BLaER1 treated with 17β-estradiol and CSF1 and Interleukin-3, amounts not matched to agents 10 nM and 100 nM (cell line): ENCODE measurements at regions not wholly inside any gene's neighbourhood (a gene's known extent, or its start where the extent isn't known, plus 50 kb on each side); places are given as distances from the start of the nearest gene placed in this dataset.

Experiments used
- H3K27ac ChIP-seq, 11 experiments: shearing (Covaris generic); formaldehyde crosslinking; 2 replicates each; pipeline ENCODE4 v1.8.1; 2022
- H3K27me3 ChIP-seq, 11 experiments: shearing (Covaris generic); formaldehyde crosslinking; 2 replicates each; pipeline ENCODE4 v1.8.1; 2022
- H3K36me3 ChIP-seq, 11 experiments: shearing (Covaris generic); formaldehyde crosslinking; 2 replicates each; pipeline ENCODE4 v1.8.1; 2022
- H3K4me1 ChIP-seq, 10 experiments: shearing (Covaris generic); formaldehyde crosslinking; 2 replicates each; pipeline ENCODE4 v1.8.1; 2022
- H3K4me2 ChIP-seq, 11 experiments: shearing (Covaris generic); formaldehyde crosslinking; 2 replicates each; pipeline ENCODE4 v1.8.1; 2022
- H3K4me3 ChIP-seq, 10 experiments: shearing (Covaris generic); formaldehyde crosslinking; 2 replicates each; pipeline ENCODE4 v1.8.1; 2022
- H3K9ac ChIP-seq, 11 experiments: shearing (Covaris generic); formaldehyde crosslinking; 2 replicates each; pipeline ENCODE4 v1.8.1; 2022
- H3K9me3 ChIP-seq, 11 experiments: shearing (Covaris generic); formaldehyde crosslinking; replicated peaks in 1 of 11; 2 replicates each; pipeline ENCODE4 v1.8.1; 2022
- H4K20me1 ChIP-seq, 11 experiments: shearing (Covaris generic); formaldehyde crosslinking; 2 replicates each; pipeline ENCODE4 v1.8.1; 2022
- Cebpa-rat ChIP-seq, 11 experiments: shearing (Covaris generic); IDR thresholded peaks; 2 replicates each; pipeline ENCODE4 v1.8.1; 2022

DNA sequence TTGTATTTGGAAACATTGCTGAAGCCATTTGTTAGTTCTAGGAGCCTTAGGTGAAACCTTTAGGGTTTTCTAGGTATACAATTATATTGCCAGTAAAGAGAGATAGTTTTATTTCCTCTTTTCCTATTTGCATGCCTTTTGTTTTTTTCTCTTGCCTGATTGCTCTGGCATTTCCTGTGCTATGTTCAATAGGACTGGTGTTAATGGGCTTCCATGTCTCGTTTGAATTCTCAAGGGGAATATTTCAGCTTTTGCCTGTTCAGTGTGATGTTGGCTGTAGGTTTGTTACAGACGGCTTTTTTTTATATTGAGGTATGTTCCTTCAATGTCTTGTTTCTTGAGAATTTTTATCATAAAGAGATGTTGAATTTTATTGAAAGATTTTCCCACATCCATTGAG lies 1054.9 kb upstream of the NXPH2 start:
- peak overlapping the region in 3 of 11 experiments; percentile 5 to 32 (median 12); a peak in 2 of 22 replicates for H3K4me2 ChIP-seq
- H3K27ac ChIP-seq: no peak overlapping the region
- H3K9me3 ChIP-seq: no peaks in the 10 kb centered on the region
- H3K27me3 ChIP-seq: no peaks in the 10 kb centered on the region
- peaks cover 0 to 14% (median 5%) of the 10 kb centered on the region in 10 experiments; a peak in 8 of 20 replicates for H3K4me1 ChIP-seq
- H3K4me3 ChIP-seq: no peak overlapping the region
- H4K20me1 ChIP-seq: no peaks in the 10 kb centered on the region
- no peaks in the 10 kb centered on the region for H3K36me3 ChIP-seq
- no peak for TF ChIP-seq Cebpa-rat (IDR thresholded peaks at IDR 0.05)
- H3K9ac ChIP-seq: no peak overlapping the region

DNA sequence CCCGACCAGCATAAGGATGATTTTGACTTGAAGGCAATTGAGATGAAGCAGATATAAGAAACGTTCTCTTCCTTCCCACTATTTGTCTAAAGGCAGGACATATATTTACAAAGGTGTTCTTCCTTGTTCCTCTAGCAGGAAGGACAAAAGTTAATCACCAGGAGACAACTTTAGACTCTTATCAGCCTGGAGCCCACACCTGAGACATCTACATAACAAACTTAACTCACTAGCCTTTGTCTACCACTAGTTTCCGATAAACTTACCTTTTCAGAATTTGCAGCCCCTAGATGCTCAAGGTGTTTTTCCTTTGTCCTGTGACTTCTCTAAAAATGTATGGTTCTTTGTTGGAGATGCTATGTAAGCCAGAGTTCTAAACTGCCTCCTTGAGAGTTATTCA lies 1047.8 kb upstream of the NXPH2 start:
- Histone ChIP-seq H3K4me1 (no peaks in the 10 kb centered on the region), H3K9ac (no peak overlapping the region), H3K4me2 (no peak overlapping the region)

DNA sequence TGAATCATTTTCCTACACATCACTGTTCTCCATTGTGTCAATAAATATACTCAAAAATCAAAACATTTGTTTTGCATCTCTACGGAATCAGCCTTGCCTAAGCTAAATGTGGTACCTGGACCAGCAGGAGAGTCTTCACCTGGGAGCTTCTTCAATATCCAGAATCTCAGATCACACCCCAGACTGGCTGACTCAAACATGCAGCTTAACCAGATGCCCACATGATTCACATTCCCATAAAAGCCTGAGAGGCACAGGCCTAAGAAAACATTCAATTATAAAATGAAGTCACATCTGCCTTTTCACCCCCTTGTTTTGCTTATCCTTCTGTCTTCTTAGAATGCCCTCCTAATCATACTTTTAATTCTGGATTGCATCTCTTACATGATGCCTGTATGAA lies 1045.5 kb upstream of the NXPH2 start:
- Histone ChIP-seq H4K20me1 (no peaks in the 10 kb centered on the region), H3K4me2 (no peak overlapping the region), H3K36me3 (no peaks in the 10 kb centered on the region), H3K4me3 (no peak overlapping the region), H3K27ac (no peak overlapping the region), H3K9ac (no peak overlapping the region), H3K4me1 (no peaks in the 10 kb centered on the region), H3K27me3 (no peaks in the 10 kb centered on the region), H3K9me3 (no peaks in the 10 kb centered on the region)
- TF ChIP-seq Cebpa-rat (IDR thresholded peaks at IDR 0.05): no peak

More for the DNA sequence above, 1047.8 kb upstream of the NXPH2 start:
- no peaks in the 10 kb centered on the region for H3K9me3 ChIP-seq
- no peaks in the 10 kb centered on the region for H3K36me3 ChIP-seq
- no peak overlapping the region for H3K4me3 ChIP-seq
- no peak for TF ChIP-seq Cebpa-rat (IDR thresholded peaks at IDR 0.05)
- no peak overlapping the region for H3K27ac ChIP-seq
- no peaks in the 10 kb centered on the region for H3K27me3 ChIP-seq
- no peaks in the 10 kb centered on the region for H4K20me1 ChIP-seq

DNA sequence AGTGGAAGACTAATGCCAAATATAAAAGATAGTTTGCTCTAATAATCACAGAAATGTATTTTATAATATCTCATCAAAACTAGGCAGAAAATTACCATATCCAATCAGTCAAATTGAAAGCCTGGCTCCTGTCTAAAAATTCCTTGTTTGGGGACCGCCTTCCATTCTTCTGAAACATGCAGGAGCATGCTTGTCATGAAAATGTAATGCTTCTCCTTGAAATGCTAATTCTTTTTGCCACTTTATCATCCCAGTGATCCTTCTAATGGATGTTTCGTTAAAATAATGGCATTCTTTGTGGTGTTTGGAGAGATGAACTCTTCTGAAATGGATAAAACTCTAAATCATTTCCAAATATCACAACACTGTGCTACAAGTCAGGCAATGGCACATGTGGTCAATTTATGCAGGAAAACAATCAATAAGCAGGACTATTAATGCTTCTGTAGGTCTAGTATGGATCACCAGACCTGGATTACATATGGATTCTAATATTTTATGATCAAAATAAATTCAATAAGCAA lies 1039.1 kb upstream of the NXPH2 start:
- Histone ChIP-seq H3K4me2 (no peak overlapping the region), H3K36me3 (no peaks in the 10 kb centered on the region), H3K9ac (no peak overlapping the region), H3K27me3 (no peaks in the 10 kb centered on the region), H4K20me1 (no peaks in the 10 kb centered on the region), H3K9me3 (no peaks in the 10 kb centered on the region), H3K4me3 (no peak overlapping the region), H3K4me1 (no peaks in the 10 kb centered on the region), H3K27ac (no peak overlapping the region)
- no peak for TF ChIP-seq Cebpa-rat (IDR thresholded peaks at IDR 0.05)

DNA sequence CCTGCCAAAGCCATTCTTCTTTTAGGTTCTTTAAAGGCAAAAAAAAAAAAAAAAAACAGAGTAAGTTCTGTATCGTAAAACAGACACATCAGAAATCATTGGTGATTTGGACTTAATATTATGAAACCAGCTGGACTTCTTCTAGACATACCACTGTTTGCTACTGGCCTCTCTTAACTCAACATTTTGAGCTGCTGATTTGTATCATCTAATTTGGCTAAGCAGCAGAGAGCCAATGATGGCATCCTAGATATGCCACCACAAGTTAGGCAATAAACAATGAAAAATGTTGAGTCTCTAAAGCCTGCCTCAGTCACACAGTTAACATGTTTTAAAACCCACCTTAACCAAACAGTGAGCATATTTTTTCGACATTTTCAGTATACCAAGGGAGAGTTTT lies 1034.3 kb upstream of the NXPH2 start:
- Histone ChIP-seq H3K27ac (no peak overlapping the region), H4K20me1 (no peaks in the 10 kb centered on the region), H3K9ac (no peak overlapping the region), H3K9me3 (no peaks in the 10 kb centered on the region), H3K4me3 (no peak overlapping the region), H3K36me3 (no peaks in the 10 kb centered on the region), H3K27me3 (no peaks in the 10 kb centered on the region), H3K4me1 (no peaks in the 10 kb centered on the region), H3K4me2 (no peak overlapping the region)
- no peak for TF ChIP-seq Cebpa-rat (IDR thresholded peaks at IDR 0.05)

DNA sequence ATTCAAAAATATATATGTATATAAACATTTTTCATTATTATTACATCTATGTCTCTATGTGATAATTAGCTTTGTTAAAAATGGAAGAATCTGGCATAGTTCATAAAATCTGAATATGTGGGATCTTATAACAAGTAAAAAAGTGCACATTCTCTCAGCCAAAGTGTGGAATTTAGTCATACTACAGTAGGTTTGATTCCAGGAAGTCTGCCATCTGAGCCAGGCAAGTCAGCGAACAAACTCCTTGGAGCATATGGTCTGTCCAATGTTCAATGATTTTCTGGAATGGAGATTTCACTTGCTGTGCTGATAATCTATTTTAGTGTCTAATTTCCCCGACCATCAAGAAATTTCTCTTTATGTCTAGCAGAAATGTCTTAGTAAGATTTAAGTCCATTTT lies 1033.2 kb upstream of the NXPH2 start:
- Histone ChIP-seq H3K9me3 (no peaks in the 10 kb centered on the region), H3K27me3 (no peaks in the 10 kb centered on the region), H3K4me1 (no peaks in the 10 kb centered on the region), H3K36me3 (no peaks in the 10 kb centered on the region), H3K27ac (no peak overlapping the region), H3K4me3 (no peak overlapping the region), H3K4me2 (no peak overlapping the region), H4K20me1 (no peaks in the 10 kb centered on the region), H3K9ac (no peak overlapping the region)
- TF ChIP-seq Cebpa-rat (IDR thresholded peaks at IDR 0.05): no peak

DNA sequence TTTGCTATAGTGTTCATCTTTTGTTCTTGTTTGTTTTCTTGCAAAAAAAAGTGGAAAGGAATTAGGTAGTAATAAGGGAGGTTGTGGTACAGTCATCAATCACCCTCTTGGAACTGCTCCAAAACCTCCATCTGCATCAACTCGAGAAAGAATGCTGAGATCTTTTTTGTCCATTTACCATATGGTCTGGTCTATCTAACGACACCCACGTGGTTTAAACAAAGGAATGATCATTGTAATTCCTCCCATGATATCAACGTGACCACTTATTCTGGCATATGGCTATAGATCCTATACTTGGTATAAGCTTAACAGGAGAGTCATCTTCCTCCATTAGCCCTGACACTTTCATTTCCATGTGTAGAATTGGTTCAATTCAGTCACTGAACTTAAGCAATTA lies 1025.3 kb upstream of the NXPH2 start:
- Histone ChIP-seq H3K4me1 (peaks cover 0 to 9% (median 0%) of the 10 kb centered on the region in 10 experiments; a peak in 4 of 20 replicates), H3K4me2 (no peak overlapping the region), H4K20me1 (no peaks in the 10 kb centered on the region), H3K36me3 (no peaks in the 10 kb centered on the region), H3K9ac (no peak overlapping the region), H3K4me3 (no peak overlapping the region), H3K27ac (no peak overlapping the region), H3K9me3 (no peaks in the 10 kb centered on the region), H3K27me3 (no peaks in the 10 kb centered on the region)
- no peak for TF ChIP-seq Cebpa-rat (IDR thresholded peaks at IDR 0.05)

DNA sequence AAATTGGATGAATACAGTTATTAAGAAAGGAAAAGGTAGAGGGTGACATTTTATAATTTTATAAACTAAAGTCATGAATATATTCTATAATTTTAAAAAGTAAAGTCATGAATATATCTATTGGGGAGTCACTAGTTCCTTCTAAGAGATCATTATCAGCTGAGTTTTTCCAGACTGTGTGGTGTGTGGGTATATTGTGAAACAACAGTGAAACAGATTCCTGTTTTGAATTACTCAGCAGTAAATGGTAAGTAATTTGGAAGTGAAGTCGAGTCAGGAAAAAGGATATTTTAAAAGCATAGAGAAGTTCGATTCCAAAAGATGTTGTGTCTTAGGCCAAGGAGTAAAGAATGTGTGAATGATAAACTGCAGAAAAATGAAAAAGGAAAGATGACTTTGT lies 1018.2 kb upstream of the NXPH2 start:
- Histone ChIP-seq H3K4me3 (no peak overlapping the region), H3K4me1 (peaks cover 0 to 29% (median 0%) of the 10 kb centered on the region in 10 experiments; a peak in 9 of 20 replicates), H3K27ac (peak overlapping the region in 3 of 11 experiments; percentile 5 to 34 (median 25); a peak in 1 of 22 replicates), H3K4me2 (peak overlapping the region in 4 of 11 experiments; percentile 17 to 61 (median 42); a peak in 6 of 22 replicates), H3K9ac (no peak overlapping the region), H3K9me3 (no peaks in the 10 kb centered on the region), H3K27me3 (no peaks in the 10 kb centered on the region), H3K36me3 (no peaks in the 10 kb centered on the region), H4K20me1 (no peaks in the 10 kb centered on the region)
- no peak for TF ChIP-seq Cebpa-rat (IDR thresholded peaks at IDR 0.05)

DNA sequence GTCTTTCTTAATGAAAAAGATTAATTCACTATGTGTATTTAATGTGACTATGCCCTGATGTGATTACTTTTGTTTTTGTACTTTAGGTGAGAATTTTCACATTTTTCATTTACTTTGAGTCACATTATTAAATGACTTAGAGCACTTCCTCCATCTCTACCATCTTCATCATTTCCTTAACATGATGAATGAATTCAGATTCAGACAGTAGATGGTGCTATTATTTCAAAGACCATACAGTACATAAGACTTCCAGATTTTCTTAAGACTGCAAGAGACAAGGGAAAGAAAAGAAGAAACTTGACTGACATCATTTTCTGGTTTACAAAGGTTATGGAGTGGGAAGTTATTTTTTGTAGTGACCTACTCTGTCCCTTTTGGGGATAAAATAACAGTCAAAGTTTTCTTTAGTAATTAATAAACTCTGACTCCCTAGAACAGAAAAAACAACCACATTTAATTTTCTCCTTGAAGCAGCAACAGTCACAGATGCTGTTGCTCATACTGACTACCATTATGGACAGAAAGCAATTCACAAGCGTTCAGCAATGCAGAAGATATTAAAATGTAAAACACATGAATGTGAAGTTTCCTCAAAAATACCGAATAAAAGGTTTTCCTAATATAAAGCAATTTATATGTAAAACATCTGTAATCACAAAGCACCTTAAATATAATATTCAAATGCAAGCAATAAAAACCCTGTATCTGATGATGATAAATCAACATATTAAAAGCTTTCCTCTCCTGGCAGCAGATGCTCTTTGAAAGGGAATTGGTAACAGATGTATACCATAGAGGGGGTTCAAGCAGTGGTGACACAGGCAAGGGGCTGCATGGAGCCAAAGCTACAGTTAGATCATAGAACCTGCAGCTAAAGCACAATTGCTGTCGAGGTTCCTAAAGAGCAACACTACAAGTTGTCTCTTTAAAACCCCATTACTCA lies 1010.9 kb upstream of the NXPH2 start:
- Histone ChIP-seq H4K20me1 (no peaks in the 10 kb centered on the region), H3K27me3 (no peaks in the 10 kb centered on the region), H3K4me3 (no peak overlapping the region), H3K36me3 (no peaks in the 10 kb centered on the region), H3K4me2 (no peak overlapping the region), H3K9ac (no peak overlapping the region), H3K9me3 (no peaks in the 10 kb centered on the region), H3K4me1 (no peaks in the 10 kb centered on the region; a peak in 1 of 20 replicates), H3K27ac (no peak overlapping the region)
- TF ChIP-seq Cebpa-rat (IDR thresholded peaks at IDR 0.05): no peak

DNA sequence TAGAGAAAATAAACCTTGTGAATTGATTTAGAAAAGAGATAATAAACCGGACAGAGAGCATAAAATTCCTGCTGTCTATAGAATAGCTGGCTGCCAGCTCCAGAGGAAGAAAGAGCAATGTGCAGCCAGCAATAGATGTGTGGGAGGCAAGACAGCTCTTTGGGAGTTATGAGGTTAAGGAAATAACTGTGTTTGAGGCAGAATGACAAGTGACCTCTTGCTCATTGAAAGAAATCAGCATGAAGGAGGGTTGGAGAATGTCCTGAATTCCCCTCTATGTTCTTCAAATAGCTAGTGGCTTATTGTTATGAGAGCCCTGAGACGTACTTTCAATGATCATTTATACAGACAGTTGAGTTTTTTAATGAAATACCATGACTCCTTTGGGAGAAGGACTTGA lies 1009.9 kb upstream of the NXPH2 start:
- Histone ChIP-seq H3K27ac (no peak overlapping the region), H3K27me3 (no peaks in the 10 kb centered on the region), H3K4me3 (no peak overlapping the region), H3K4me2 (no peak overlapping the region), H3K4me1 (no peaks in the 10 kb centered on the region; a peak in 1 of 20 replicates), H4K20me1 (no peaks in the 10 kb centered on the region), H3K9ac (no peak overlapping the region), H3K9me3 (no peaks in the 10 kb centered on the region), H3K36me3 (no peaks in the 10 kb centered on the region)
- TF ChIP-seq Cebpa-rat (IDR thresholded peaks at IDR 0.05): no peak
